NCI-H1092 (cell line): ENCODE measurements at regions not wholly inside any gene's neighbourhood (a gene's known extent, or its start where the extent isn't known, plus 50 kb on each side); places are given as distances from the start of the nearest gene placed in this dataset.
"Not testable (repeated sequence)": the region's sequence is repeated elsewhere in the genome, so short reads cannot be mapped to it uniquely, and the experiment has no call there.

Source experiments
- DNase-seq: peaks from one replicate; lab custom pipeline; 2025; lab: John Stamatoyannopoulos, UW

- DNase-seq, result no peak
Observed at GRCh38 chr4:160701671-160702070, 1462.1 kb downstream of the FSTL5 start.

DNA sequence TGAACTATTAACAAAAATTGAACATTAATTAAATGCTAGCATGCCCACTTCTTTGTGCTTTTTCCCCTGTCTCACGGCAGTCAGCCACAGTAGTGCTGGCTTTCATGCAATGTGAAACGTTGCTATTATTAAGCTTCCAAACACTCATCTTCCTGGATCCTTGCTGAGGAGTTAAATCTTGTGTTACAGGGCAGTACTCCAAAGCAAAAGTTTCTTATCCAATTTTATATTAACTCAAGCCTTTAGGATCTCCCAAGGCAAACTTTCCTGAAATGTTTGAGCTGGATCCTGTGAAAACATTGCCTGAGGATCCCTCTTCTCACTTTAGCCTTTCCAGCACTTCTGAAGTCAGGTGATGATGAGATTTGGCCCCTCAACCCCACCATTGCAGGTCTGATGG lies 1454.8 kb downstream of the FSTL5 start:
- no peak for DNase-seq

DNA sequence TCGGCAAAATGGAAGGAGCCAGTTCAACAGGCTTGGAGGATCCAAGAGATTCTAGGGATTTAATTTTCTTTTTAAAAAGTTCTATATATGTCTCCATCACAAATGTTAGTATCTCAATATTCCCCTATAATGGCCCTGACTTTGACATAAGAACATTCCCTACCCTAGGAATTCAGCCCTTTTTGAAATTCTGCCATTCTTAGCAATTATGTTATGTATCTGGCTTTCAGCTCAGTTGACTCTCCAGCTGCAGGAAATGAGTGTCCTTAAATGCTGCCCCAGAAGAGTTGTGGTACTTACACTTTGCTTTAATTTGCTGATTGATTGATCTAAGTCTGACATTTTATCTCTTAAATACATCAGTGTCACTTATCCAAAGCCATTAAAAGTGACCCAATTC lies 1454.3 kb downstream of the FSTL5 start:
- DNase-seq, result no peak

DNA sequence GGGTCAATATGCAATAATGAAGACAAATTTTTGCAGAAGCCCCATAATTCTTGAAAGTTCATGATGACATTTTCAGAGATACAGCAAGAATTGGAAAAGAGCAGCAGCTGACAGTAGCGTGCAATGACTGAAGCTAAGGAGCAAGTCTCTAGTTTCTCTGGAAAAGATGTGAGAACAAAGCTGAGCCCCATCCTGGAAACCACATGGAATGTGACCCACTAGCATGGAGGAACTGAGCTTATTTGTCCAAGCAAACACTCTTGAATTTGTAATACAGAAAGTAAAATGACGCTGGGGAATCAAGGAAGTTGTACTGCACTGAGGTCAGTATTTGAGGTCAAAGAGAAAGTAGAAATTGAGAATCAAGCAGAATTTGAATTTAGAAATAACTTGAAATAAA lies 1447.2 kb downstream of the FSTL5 start:
- no peak for DNase-seq

- DNase-seq, result no peak
Observed at GRCh38 chr4:160717848-160718247, 1446.0 kb downstream of the FSTL5 start.

- no peak for DNase-seq
Observed at GRCh38 chr4:160724063-160724462, 1439.7 kb downstream of the FSTL5 start.

DNA sequence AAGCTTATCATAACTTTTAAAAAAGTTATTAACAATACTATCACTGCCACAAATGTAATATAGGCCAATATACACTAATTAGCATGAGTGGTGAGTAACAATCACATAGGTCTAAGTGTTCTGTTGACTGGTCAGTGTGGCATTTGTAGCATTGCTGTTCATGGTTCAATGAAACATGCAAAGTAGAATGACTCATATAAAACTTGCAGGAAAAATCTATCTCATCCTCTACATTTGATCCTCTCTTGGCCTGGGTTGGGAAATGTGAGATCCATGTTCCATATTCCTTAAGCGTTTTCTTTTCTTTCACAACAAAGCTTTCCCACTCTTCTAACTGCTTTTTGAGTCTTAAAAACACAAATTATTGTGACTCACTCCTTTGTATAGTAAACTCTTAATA lies 1418.7 kb downstream of the FSTL5 start:
- DNase-seq, result no peak

DNA sequence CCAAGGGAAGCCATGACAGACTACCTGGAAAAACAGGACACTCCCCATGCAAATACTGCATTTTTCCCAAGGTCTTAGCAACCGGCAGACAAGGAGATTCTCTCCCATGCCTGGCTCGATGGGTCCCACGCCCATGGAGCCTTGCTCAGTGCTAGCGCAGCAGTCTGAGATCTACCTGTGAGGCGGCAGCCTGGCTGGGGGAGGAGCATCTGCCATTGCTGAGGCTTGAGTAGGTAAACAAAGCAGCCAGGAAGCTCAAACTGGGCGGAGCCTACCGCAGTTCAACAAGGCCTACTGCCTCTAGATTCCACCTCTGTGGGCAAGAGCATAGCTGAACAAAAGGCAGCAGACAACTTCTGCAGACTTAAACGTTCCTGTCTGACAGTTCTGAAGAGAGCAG lies 1417.2 kb downstream of the FSTL5 start:
- DNase-seq, result not testable (repeated sequence)

- DNase-seq, result no peak
Observed at GRCh38 chr4:160772668-160773067, 1391.1 kb downstream of the FSTL5 start.

DNA sequence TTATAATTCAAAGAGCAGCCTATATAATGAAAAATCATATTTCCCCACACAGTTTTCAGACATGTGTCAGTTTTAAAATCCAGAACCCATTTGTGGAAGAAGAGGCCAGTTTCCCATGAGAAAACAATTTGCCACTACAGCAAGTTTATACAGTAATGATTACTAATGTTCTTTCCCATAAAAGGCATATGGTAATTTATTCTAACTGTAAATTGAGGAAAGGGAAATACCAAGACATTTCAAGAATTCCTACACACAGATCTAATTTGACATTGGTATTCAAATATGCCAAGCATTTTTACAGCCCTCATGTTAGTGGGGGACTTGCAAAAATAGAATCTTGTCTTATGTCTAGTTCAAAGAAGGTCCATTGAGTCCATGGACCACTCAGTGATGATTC lies 1368.6 kb downstream of the FSTL5 start:
- no peak for DNase-seq

GRCh38 chr4:160808174-160808573 lies 1355.6 kb downstream of the FSTL5 start:
- DNase-seq, result no peak

DNA sequence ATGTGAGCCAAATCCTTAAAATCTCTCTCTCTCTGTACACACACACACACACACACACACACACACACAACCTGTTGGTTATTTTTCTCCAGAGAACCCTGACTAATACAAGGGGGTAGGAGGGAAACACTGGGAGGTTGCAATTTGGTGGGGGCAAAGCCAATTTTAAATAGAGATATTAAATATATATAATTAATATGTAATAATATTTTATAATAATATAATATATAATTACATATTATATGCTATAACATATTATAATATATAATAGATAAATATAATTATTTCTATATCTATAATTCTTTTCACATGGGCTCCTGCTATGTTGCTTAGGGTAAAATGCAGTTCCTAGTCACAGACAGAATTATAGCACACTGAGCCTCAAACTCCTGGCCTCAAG lies 1354.2 kb downstream of the FSTL5 start:
- no peak for DNase-seq

GRCh38 chr4:160810424-160810823 lies 1353.4 kb downstream of the FSTL5 start:
- DNase-seq, result no peak

DNA sequence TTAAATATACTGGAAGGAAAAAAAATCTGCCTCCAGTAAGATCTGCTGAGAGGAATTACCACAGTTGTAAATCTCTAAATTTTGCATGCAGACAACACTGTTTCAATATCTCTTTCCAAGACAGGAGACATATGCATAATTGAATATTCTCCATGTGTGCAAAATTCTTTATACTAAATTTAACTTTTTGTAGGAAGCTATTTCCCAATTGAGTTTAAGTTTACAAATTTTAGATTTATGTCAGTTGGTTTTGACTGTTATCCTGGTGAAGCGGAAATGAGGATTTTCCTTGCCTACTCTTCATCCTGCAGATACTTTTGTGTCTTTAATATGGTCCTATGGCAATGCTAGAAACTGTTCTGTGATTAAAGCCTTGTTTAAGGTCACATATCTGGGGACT lies 1352.9 kb downstream of the FSTL5 start:
- no peak for DNase-seq

DNA sequence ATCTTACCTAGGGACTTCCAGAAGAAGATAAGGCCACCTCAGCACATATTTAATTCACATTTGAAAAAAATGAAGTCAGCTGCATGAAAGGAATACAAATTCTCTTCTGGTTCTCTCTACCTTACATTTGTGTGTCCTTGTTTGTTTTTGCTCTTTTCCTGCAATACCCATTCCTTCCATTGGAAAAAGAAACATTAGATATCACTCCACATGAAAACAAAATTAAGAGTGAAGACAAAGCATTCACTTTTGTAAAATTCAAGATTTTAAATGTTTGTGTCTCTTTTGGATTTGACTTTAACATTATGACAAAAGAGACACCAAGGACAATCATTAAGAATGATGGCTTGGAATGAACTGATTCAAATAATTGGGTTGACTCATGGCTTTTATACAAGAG lies 1351.8 kb downstream of the FSTL5 start:
- no peak for DNase-seq

DNA sequence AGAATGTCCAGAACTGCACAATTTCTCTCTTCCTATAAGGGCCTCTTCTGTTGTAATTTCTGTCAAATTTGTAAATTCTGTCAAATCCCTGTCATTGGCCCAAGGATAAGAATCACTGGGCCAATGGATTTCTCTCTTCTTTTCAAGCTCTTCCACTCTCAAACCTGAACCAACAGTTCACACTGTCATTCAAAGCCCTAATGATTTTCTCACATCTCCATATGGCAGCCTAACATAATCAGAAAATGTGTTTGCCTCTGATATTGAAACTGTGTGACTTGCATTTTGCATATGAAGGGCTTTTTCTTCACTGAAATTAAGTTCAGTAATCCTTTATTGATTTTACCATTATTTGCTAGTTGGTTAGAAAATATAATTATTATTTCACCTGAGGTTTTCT lies 1349.1 kb downstream of the FSTL5 start:
- DNase-seq, result no peak

- no peak for DNase-seq
Observed at GRCh38 chr4:160818571-160818970, 1345.2 kb downstream of the FSTL5 start.

GRCh38 chr4:160819791-160820190 lies 1344.0 kb downstream of the FSTL5 start:
- DNase-seq, result no peak

- DNase-seq, result no peak
Observed at GRCh38 chr4:160824481-160824880, 1339.3 kb downstream of the FSTL5 start.

DNA sequence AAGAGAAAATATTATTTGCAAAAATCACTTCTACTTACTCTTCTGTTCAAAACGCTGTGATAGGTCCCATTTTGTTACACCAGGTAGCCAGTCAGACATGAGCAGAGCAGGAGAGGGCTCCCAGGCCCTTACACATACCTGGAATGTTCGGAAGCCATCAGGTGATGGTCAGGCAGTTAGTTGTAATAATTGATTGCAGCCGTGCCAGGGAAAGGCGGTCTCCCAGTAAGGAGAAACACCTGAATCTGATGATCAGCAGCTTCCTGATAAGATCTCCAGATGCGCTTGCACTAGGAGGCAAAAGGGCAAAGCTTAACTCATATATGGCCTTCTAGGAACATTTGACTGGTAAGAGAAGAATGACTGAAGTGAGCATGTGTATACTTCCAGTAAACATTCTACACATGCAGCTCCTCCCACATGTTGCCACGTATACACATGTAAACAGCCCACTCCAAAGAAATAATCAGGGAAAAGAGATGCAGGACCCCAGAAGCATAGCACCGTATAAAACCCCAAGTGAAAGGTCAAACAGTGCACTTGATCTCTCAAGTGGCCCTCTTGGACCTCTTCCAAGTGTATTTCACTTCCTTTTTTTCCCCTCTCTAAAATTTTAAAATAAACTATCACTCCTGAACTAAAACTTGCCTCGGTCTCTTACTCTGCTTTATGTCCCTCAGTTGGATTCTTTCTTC lies 1338.0 kb downstream of the FSTL5 start:
- DNase-seq, result no peak

- DNase-seq, result no peak
Observed at GRCh38 chr4:160826339-160826679, 1337.5 kb downstream of the FSTL5 start.

- DNase-seq, result no peak
Observed at GRCh38 chr4:160831165-160831922, 1332.5 kb downstream of the FSTL5 start.

DNA sequence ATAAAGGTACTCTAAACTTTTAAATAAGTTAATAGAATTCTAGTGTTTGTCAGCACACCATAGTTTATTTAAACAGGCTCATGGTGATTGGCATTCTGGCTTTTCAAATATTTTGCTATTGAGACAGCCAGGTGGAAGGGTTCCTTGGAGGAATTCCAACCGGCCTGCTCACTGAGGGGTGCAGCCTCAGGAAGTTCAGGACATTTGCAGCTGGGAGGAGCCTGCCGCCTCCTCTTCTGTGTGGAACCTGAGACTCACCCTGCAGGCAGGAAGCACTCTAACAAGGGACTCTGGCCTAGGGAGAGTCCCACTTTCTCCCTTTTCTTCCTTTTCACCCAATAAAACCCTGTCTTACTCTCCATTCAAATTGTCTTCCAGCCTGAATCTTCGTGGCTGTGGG lies 1328.0 kb downstream of the FSTL5 start:
- no peak for DNase-seq

GRCh38 chr4:160836431-160836830 lies 1327.4 kb downstream of the FSTL5 start:
- no peak for DNase-seq
